Activated T-helper 1 cell treated with anti-CD3 and anti-CD28 coated beads, Interleukin-2, amount 50 U/mL, for 16 hours (primary cell): ENCODE measurements at regions not wholly inside any gene's neighbourhood (a gene's known extent, or its start where the extent isn't known, plus 50 kb on each side); places are given as distances from the start of the nearest gene placed in this dataset.

Source experiments
- DNase-seq, 2 donors: peaks; one replicate each; pipeline ENCODE4 v3.0.0-alpha.2; 2020; ENCODE audit warnings: low read depth in 1 of 2, low spot score in 1 of 2

DNA sequence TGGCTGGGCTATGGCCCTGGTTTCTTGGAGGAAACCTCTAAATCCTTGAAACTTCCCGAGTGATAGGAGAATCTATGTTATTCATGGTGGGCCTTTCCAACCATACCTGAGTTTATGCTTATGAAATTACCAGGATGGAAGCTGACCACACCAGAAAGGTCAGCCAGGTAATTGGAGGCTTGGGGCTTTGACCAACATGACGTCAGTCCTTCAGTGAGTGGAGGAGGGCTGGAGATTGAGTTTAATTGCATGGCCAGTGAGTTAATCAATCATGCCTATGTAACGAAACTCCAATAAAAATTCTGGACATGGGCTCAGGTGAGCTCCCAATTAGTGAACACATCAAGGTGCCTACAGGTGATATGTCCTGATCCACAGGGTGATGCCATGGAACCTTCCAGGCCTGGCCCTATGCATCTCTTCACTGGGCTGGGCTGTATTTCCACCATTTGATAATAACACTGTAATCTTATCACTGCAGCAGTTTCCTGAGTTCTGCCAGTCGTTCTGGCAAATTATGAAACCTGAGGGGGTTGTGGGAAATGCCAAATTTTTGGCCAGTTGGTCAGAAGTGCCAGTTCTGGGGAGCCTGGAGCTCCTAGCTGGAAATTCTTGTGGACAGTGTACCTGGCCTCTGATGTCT is 106.5 kb downstream of the CDH26 start:
- no peak for DNase-seq

GRCh38 chr20:60065741-60066437 is 107.7 kb downstream of the CDH26 start:
- no peak for DNase-seq

DNA sequence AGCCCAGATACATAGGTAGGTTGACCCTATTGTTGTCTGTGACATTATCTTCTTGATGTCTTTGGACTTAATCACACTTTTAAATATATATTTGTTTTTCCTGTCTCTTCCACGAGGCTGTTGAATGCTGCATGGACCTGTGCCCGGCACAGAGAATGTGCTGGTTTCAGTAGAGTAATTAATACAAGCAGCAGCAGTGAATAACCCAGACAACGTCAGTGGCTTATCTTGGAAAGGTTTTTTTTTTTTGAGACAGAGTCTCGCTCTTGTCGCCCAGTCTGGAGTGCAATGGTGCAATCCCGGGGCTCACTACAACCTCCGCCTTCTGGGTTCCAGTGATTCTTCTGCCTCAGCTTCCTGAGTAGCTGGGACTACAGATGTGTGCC is 108.2 kb downstream of the CDH26 start:
- DNase-seq: no peak

- DNase-seq: no peak
Measured at GRCh38 chr20:60068509-60068908, 110.3 kb downstream of the CDH26 start.

GRCh38 chr20:60069656-60070055 is 111.4 kb downstream of the CDH26 start:
- no peak for DNase-seq

GRCh38 chr20:60070791-60071190 is 112.6 kb downstream of the CDH26 start:
- no peak for DNase-seq

GRCh38 chr20:60071965-60072364 is 113.7 kb downstream of the CDH26 start:
- no peak for DNase-seq

DNA sequence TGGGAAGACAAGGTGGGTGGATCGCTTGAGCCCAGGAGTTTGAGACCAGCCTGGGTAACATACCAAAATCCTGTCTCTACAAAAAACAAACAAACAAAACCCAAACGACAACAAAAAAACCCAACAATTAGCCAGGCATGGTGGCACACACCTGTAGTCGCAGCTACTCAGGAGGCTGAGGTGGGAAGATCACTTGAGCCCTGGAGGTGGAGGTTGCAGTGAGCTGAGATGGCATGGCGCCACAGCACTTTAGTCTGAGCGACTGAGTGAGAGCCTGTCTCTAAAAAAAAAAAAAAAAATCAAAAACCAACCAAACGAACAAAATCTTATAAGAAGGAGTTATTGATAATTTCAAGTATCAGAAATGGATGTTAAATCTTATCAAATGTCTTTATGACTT is 114.9 kb downstream of the CDH26 start:
- DNase-seq: no peak

DNA sequence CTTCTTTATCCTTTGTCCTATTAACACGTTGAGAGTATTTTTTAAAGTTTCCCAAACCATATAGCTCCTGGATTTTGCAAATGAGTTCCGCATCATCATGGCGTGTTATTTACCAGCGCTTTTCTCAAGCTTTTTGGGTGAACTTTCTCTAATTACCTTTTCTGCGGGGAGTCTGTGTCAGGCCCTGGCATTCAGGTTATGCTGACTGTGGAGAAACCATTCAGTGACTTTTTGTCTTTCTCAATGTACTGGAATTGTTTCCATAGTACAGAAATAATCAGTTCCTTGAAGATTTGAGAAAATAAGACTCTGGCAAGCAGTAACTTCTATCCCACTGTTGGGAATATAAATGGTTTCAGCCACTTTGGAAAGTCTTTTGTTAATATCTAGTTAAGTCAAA is 115.3 kb downstream of the CDH26 start:
- DNase-seq: no peak

GRCh38 chr20:60074276-60074675 is 116.1 kb downstream of the CDH26 start:
- DNase-seq: no peak

GRCh38 chr20:60078351-60079250 is 120.4 kb downstream of the CDH26 start:
- no peak for DNase-seq

GRCh38 chr20:60080401-60080800 is 122.2 kb downstream of the CDH26 start:
- DNase-seq: no peak

DNA sequence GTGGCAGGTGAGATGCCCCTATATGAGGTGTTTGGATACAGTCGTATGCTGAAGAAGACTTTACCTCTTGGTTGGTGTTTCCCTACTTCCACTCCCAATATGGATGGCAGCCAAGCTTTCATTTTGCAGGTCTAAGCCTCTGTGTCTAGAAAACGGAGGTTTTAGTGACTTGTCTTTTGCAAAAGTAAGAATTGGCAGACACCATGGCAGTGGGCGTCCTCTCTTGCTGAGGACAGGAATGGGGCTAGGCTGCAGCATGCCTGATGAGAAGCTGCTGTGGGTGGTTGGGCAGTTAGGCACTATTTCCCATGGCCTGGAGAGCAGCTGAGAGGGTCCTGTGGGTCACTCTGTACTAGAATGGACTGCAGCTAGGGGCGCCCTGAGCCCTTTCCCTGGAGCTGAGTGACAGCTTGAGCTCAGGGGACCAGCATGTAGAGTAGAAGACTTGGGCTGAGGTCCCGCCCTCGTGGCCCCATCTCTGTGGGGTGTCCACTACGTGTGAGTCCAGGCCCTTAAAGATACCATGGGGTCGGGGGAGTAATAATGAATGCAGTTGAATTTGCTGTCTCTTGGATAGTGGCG is 127.4 kb downstream of the CDH26 start:
- DNase-seq: no peak

GRCh38 chr20:60086821-60087562 is 128.8 kb downstream of the CDH26 start:
- no peak for DNase-seq

GRCh38 chr20:60087563-60088105 is 129.4 kb downstream of the CDH26 start:
- no peak for DNase-seq

DNA sequence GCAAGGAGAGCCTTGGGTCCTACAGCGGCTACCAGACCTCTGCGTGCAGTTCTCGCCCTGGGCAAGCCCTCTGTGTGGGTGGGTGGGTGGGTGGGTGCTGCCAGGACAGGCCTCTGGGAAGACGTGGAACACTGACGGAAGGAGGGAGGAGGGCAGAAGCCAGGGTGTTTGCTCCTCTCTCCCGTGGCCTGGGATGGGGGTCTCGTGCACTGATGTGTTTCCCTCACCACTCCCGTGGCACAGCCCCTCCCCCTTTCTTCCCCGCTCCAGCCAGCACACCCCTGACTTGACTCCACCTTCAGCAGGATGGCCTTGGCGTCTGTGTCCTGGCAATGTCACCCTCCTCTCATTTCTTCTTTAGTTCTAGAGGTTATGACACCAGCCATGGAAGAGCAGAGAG is 130.0 kb downstream of the CDH26 start:
- DNase-seq: no peak

DNA sequence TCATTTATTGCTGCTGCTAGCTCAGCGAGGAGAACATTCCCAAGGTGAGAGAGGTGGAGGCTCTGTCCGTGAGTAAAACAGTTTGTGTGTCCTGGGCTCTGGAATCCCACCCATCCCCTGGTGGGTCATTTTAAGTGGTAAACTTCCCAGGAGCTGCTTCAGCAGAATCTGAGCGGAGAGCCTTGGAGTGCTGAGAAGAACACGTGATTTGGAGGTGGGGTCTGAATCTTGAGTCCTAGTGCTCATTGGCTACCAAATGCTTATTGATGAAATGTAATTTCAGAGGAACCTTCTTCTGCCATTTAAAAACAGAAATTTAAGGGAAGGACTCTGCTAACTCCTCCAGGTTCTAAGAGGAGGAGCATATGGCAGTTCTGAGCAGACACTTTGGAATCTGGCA is 132.4 kb downstream of the CDH26 start:
- DNase-seq: no peak

GRCh38 chr20:60091305-60091704 is 133.1 kb downstream of the CDH26 start:
- no peak for DNase-seq

- DNase-seq: no peak
Measured at GRCh38 chr20:60091861-60092260, 133.6 kb downstream of the CDH26 start.

DNA sequence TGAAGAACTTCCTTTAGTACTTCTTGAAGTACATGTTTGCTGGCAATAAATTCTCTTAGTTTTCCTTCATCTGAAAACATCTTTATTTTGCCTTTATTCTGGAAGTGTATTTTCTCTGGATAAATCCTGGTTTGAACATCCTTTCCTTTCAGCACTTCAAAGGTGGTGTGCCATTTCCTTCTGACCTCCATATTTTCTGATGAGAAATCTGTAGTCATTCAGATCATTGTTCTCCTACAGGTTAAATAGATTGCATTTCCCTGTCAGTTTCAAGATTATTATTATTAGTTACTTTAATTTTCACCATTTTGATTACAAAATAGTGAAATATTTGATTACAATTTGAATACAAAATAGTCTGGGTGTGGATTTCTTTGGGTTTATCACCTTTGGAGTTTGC is 134.5 kb downstream of the CDH26 start:
- no peak for DNase-seq

DNA sequence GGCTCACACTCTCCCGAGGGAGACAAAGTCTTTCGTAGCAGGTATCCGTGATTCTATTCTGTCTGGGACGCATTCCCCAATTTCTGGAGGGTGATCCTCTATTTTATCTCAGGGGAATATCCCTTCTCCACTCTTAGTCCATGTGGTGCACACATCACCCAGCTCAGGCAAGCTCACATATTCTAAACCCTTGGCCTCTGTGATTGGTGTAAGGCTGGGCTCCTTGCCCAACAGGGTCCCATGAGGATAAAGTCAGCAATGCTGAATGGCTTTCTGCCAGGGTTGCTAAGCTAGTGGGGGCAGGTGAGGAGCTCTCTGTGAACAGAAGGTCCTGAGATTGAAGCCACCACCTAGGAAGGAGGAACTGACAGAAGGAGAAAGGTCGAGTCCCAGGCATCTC is 137.2 kb downstream of the CDH26 start:
- DNase-seq: no peak
